ENCODE measurements at regions not wholly inside any gene's neighbourhood (a gene's known extent, or its start where the extent isn't known, plus 50 kb on each side); places are given as distances from the start of the nearest gene placed in this dataset.

- DNase-seq = no peak
Measured at GRCh38 chr5:147965715-147966114, 59.4 kb upstream of the C5orf46 start.

GRCh38 chr5:147963948-147964693 is 57.8 kb upstream of the C5orf46 start:
- DNase-seq = no peak

- DNase-seq = no peak
Measured at GRCh38 chr5:147963436-147963835, 57.1 kb upstream of the C5orf46 start.

DNA sequence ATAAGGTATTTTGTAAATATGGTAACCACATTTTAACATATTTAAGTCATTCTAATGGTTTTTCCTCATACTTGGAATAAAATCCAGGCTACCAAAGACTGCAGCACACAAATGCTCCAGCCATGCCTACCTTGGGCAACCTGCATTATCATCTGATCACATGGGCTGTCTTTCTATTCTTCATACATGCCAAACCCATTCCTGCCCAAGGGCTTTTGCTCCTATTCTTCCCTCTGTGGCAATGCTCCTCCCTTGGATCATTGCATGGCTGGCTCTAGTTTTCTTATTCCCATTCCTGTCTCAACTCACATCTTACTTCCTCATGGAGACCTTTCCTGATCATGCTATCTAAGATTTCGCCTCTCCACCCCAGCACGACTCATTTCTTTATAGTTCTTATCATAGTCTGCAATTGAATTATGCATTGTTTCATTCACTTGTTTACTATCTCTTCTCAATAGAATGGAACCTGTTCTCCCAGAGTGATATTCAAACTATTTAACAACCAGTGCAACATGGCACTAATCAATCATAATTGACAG is 54.9 kb upstream of the C5orf46 start:
- no peak for DNase-seq

GRCh38 chr5:147957901-147958300 is 51.6 kb upstream of the C5orf46 start:
- peak in 11 of 56 donors; percentile 0 to 42 (median 23) for DNase-seq

DNA sequence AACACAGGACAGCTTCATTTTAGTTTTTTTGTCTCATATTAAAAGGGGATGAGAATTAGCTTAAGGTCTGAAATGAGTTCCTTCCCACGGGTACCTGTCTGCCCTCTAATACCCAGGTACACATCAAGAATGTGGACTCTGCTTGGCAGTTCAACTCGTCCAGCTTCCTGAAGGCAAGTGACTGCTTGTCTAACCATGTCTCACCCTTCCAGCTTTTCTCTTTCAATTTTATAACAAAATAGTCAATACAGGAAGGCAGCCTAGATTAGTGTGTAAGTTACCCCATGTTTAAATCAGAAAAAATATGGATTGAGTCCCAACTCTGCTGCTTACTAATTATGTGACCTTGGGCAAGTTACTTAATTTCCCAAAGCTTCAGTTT is 50.5 kb upstream of the C5orf46 start:
- no peak for DNase-seq

DNA sequence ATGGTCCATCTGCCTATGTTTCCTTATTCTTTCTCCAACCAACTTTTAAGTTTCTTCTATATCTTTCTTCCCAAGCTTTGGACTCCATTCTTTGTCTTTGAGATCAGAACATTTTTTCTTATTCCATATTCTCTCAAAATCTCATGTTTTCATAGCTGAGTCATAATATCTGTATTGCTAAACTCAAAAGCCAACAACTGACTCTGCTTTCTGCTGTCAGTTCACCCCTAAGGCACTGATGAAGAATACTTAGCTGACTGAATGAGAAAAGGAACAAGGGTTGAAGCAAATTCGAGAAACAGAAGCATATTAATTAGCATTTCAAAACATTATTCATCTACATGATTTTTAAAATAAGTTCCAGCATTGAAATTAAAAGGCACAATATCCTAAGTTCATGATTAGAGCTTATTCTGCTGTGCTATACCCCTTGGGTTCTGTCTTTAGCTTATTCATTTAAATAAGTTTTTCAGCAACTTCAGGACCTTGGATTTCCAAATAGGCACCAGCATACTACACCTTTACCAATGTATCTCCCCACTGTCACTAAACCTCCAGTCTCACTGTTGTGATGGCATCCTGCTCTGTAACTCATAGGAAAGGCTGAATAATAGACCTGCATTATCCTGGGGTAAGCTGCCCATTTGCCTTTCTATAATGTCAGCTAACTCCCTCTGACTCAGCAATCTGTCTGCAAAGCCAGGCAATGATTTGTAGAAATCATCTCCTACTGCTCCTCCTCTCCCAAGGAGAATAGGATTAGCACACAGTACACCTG is 49.9 kb upstream of the C5orf46 start:
- DNase-seq = no peak

Measured in nucleus accumbens (tissue), 56 donors.